DMS53 treated with DMSO at 0.1 percent for 48 hours (cell line): ENCODE measurements at regions not wholly inside any gene's neighbourhood (a gene's known extent, or its start where the extent isn't known, plus 50 kb on each side); places are given as distances from the start of the nearest gene placed in this dataset.
"Not testable (repeated sequence)": the region's sequence is repeated elsewhere in the genome, so short reads cannot be mapped to it uniquely, and the experiment has no call there.

Experiments used
- DNase-seq: peaks from one replicate; lab custom pipeline; 2025; ENCODE audit not compliant: unreplicated experiment; lab: John Stamatoyannopoulos, UW

- DNase-seq, result no peak
Observed at GRCh38 chr14:30417121-30417520, 141.8 kb upstream of the G2E3 start.

GRCh38 chr14:30417999-30418398, 141.0 kb upstream of the G2E3 start:
- no peak for DNase-seq

GRCh38 chr14:30419037-30419436, 139.9 kb upstream of the G2E3 start:
- DNase-seq, result no peak

- no peak for DNase-seq
Observed at GRCh38 chr14:30420515-30420914, 138.4 kb upstream of the G2E3 start.

- no peak for DNase-seq
Observed at GRCh38 chr14:30426463-30426862, 132.5 kb upstream of the G2E3 start.

GRCh38 chr14:30427401-30427800, 131.6 kb upstream of the G2E3 start:
- DNase-seq, result no peak

GRCh38 chr14:30427846-30428245, 131.1 kb upstream of the G2E3 start:
- DNase-seq, result no peak

GRCh38 chr14:30431552-30431951, 127.4 kb upstream of the G2E3 start:
- no peak for DNase-seq

GRCh38 chr14:30440961-30441360, 118.0 kb upstream of the G2E3 start:
- no peak for DNase-seq

GRCh38 chr14:30443368-30444007, 115.5 kb upstream of the G2E3 start:
- DNase-seq, result peak; percentile 28

- no peak for DNase-seq
Observed at GRCh38 chr14:30444451-30444850, 114.5 kb upstream of the G2E3 start.

GRCh38 chr14:30445011-30445793, 113.8 kb upstream of the G2E3 start:
- DNase-seq, result peak; percentile 1

- no peak for DNase-seq
Observed at GRCh38 chr14:30445852-30446251, 113.1 kb upstream of the G2E3 start.

- DNase-seq, result no peak
Observed at GRCh38 chr14:30450631-30451545, 108.1 kb upstream of the G2E3 start.

GRCh38 chr14:30456296-30456695, 102.7 kb upstream of the G2E3 start:
- no peak for DNase-seq

- DNase-seq, result no peak
Observed at GRCh38 chr14:30462358-30462757, 96.6 kb upstream of the G2E3 start.

GRCh38 chr14:30464481-30464880, 94.5 kb upstream of the G2E3 start:
- DNase-seq, result no peak

- DNase-seq, result no peak
Observed at GRCh38 chr14:30468354-30468753, 90.6 kb upstream of the G2E3 start.

GRCh38 chr14:30471980-30472379, 87.0 kb upstream of the G2E3 start:
- DNase-seq, result no peak

GRCh38 chr14:30473846-30474696, 84.9 kb upstream of the G2E3 start:
- not testable (repeated sequence) for DNase-seq

GRCh38 chr14:30482276-30482675, 76.7 kb upstream of the G2E3 start:
- no peak for DNase-seq
